B cell (primary cell): ENCODE measurements at regions not wholly inside any gene's neighbourhood (a gene's known extent, or its start where the extent isn't known, plus 50 kb on each side); places are given as distances from the start of the nearest gene placed in this dataset.

Experiments used
- CTCF ChIP-seq: fragments of 200-600 bp; IDR thresholded peaks from one replicate; pipeline ENCODE4 v1.8.0; 2022; ENCODE audit warnings: antibody characterized with exemption, mild to moderate bottlenecking
- EZH2 ChIP-seq: IDR thresholded peaks from 2 replicates; pipeline ENCODE4 v1.6.1; 2012; ENCODE audit warnings: borderline replicate concordance, low read depth, mild to moderate bottlenecking, moderate library complexity, low read length; ENCODE audit not compliant: insufficient read depth, poor library complexity, severe bottlenecking

- TF ChIP-seq CTCF (no peak), EZH2 (no peak)
Measured at GRCh38 chrX:18034504-18034903, 173.4 kb upstream of the RAI2 start.
